Neural cell (in vitro differentiated cells): ENCODE measurements at regions not wholly inside any gene's neighbourhood (a gene's known extent, or its start where the extent isn't known, plus 50 kb on each side); places are given as distances from the start of the nearest gene placed in this dataset.

ENCODE experiments used
- H2AFZ ChIP-seq: fragments of 200-600, 300-800 bp; sonication (generic), shearing (Covaris generic); 2 replicates; pipeline ENCODE4 v1.6.0; 2014; ENCODE audit warnings: low read depth, mild to moderate bottlenecking, antibody characterized with exemption, low read length, moderate library complexity
- H3F3A ChIP-seq: fragments of 200-600 bp; shearing (Covaris generic); 2 replicates; pipeline ENCODE4 v1.6.1; 2016; ENCODE audit warnings: mild to moderate bottlenecking, moderate library complexity, mixed read lengths, antibody characterized with exemption, low read length; ENCODE audit not compliant: insufficient read depth, poor library complexity, severe bottlenecking
- H3K27ac ChIP-seq: fragments of 200-600, 300-800 bp; sonication (generic), shearing (Covaris generic); 2 replicates; pipeline ENCODE4 v1.5.1; 2014; ENCODE audit warnings: mild to moderate bottlenecking, low read length, moderate library complexity
- H3K27me3 ChIP-seq: fragments of 300-800, 200-600 bp; sonication (generic), shearing (Covaris generic); 2 replicates; pipeline ENCODE4 v1.6.0; 2014; ENCODE audit warnings: mild to moderate bottlenecking, low read depth, low read length, moderate library complexity; ENCODE audit not compliant: insufficient read depth
- H3K36me3 ChIP-seq: fragments of 300-800, 200-600 bp; sonication (generic), shearing (Covaris generic); 2 replicates; pipeline ENCODE4 v1.5.1; 2014; ENCODE audit warnings: mild to moderate bottlenecking, antibody characterized with exemption, low read length, moderate library complexity; ENCODE audit not compliant: insufficient read depth
- H3K4me2 ChIP-seq: fragments of 300-800, 200-600 bp; sonication (generic), shearing (Covaris generic); 2 replicates; pipeline ENCODE4 v1.6.0; 2014; ENCODE audit warnings: mild to moderate bottlenecking, low read length
- H3K4me3 ChIP-seq: fragments of 300-800, 200-600 bp; sonication (generic), shearing (Covaris generic); 2 replicates; pipeline ENCODE4 v1.5.1; 2014; ENCODE audit warnings: mild to moderate bottlenecking, low read length, moderate library complexity
- H3K79me2 ChIP-seq: fragments of 200-600 bp; shearing (Covaris generic); replicated peaks from 2 replicates; pipeline ENCODE4 v1.6.0; 2014; ENCODE audit warnings: mild to moderate bottlenecking, low read length, moderate library complexity; ENCODE audit not compliant: insufficient read depth
- H3K9ac ChIP-seq: fragments of 300-800, 200-600 bp; sonication (generic), shearing (Covaris generic); 2 replicates; pipeline ENCODE4 v1.6.1; 2016; ENCODE audit warnings: mild to moderate bottlenecking, low read length, mixed read lengths
- H3K9me2 ChIP-seq: fragments of 200-600 bp; shearing (Covaris generic); 2 replicates; pipeline ENCODE4 v1.6.1; 2016; ENCODE audit warnings: mild to moderate bottlenecking, low read length, mixed read lengths; ENCODE audit not compliant: insufficient read depth
- H3K9me3 ChIP-seq: fragments of 200-600, 300-800 bp; sonication (generic), shearing (Covaris generic); 2 replicates; pipeline ENCODE4 v1.6.1; 2016; ENCODE audit warnings: mild to moderate bottlenecking, mixed run types, low read length, moderate library complexity, mixed read lengths
- H4K20me1 ChIP-seq: fragments of 200-600 bp; shearing (Covaris generic); 2 replicates; pipeline ENCODE4 v1.6.1; 2016; ENCODE audit warnings: mild to moderate bottlenecking, mixed run types; ENCODE audit not compliant: insufficient read depth
- CTCF ChIP-seq: fragments of 450-650 bp; IDR thresholded peaks from 2 replicates; pipeline ENCODE4 v1.5.1; 2014; ENCODE audit warnings: antibody characterized with exemption, mild to moderate bottlenecking, moderate library complexity; ENCODE audit not compliant: poor library complexity, severe bottlenecking
- EP300 ChIP-seq: fragments of 450-650 bp; conservative IDR thresholded peaks from 2 replicates; pipeline ENCODE4 v1.6.1; 2014; ENCODE audit warnings: antibody characterized with exemption, mild to moderate bottlenecking, moderate library complexity; ENCODE audit not compliant: poor library complexity, severe bottlenecking
- EZH2 ChIP-seq: fragments of 200-600, 300-800 bp; shearing (Covaris generic), sonication (generic); IDR thresholded peaks from 2 replicates; pipeline ENCODE4 v1.6.1; 2014; ENCODE audit warnings: antibody characterized with exemption, low read length, borderline replicate concordance, mild to moderate bottlenecking; ENCODE audit not compliant: insufficient read depth, poor library complexity, severe bottlenecking
- MXI1 ChIP-seq: fragments of 450-650 bp; conservative IDR thresholded peaks from 2 replicates; pipeline ENCODE4 v1.6.1; 2014; ENCODE audit warnings: antibody characterized with exemption, mild to moderate bottlenecking; ENCODE audit not compliant: poor library complexity, severe bottlenecking
- POLR2AphosphoS5 ChIP-seq: IDR thresholded peaks from 2 replicates; pipeline ENCODE4 v1.6.1; 2012
- RAD21 ChIP-seq: fragments of 450-650 bp; conservative IDR thresholded peaks from 2 replicates; pipeline ENCODE4 v1.6.1; 2014; ENCODE audit warnings: antibody characterized with exemption, mild to moderate bottlenecking, moderate library complexity
- REST ChIP-seq: IDR thresholded peaks from 2 replicates; pipeline ENCODE4 v1.6.1; 2012; ENCODE audit warnings: borderline replicate concordance
- SMC3 ChIP-seq: fragments of 450-650 bp; conservative IDR thresholded peaks from 2 replicates; pipeline ENCODE4 v1.6.1; 2014; ENCODE audit warnings: antibody characterized with exemption, mild to moderate bottlenecking, moderate library complexity; ENCODE audit not compliant: poor library complexity
- TAF1 ChIP-seq: IDR thresholded peaks from 2 replicates; pipeline ENCODE4 v1.6.1; 2012; ENCODE audit warnings: low read depth

- no peaks in the 10 kb centered on the region for H3K27me3 ChIP-seq
- TF ChIP-seq SMC3 (no peak), REST (no peak), TAF1 (no peak), EP300 (no peak), CTCF (no peak), RAD21 (no peak), MXI1 (no peak), POLR2AphosphoS5 (no peak), EZH2 (no peak)
- no peaks in the 10 kb centered on the region for H3K79me2 ChIP-seq
- H3K36me3 ChIP-seq: no peaks in the 10 kb centered on the region
- H3F3A ChIP-seq: no peaks in the 10 kb centered on the region
- no peak overlapping the region for H3K9ac ChIP-seq
- no peak overlapping the region for H2AFZ ChIP-seq
- H3K9me3 ChIP-seq: no peaks in the 10 kb centered on the region
- no peak overlapping the region for H3K27ac ChIP-seq
- no peak overlapping the region for H3K4me2 ChIP-seq
- H3K4me3 ChIP-seq: no peak overlapping the region
- no peaks in the 10 kb centered on the region for H4K20me1 ChIP-seq
- no peaks in the 10 kb centered on the region for H3K9me2 ChIP-seq
Measured at GRCh38 chr5:83865579-83865978, 144.9 kb upstream of the HAPLN1 start.

- Histone ChIP-seq H4K20me1 (no peaks in the 10 kb centered on the region), H3K27me3 (no peaks in the 10 kb centered on the region), H3K9me2 (no peaks in the 10 kb centered on the region), H3F3A (no peaks in the 10 kb centered on the region), H3K9me3 (no peaks in the 10 kb centered on the region), H3K4me3 (no peak overlapping the region), H3K27ac (no peak overlapping the region), H3K4me2 (no peak overlapping the region), H2AFZ (no peak overlapping the region), H3K36me3 (no peaks in the 10 kb centered on the region), H3K9ac (no peak overlapping the region), H3K79me2 (no peaks in the 10 kb centered on the region)
- TF ChIP-seq SMC3: no peak
- no peak for TF ChIP-seq EZH2
- TF ChIP-seq RAD21: no peak
- TF ChIP-seq CTCF: no peak
- no peak for TF ChIP-seq POLR2AphosphoS5
- no peak for TF ChIP-seq REST
- no peak for TF ChIP-seq MXI1
- no peak for TF ChIP-seq EP300
- TF ChIP-seq TAF1: no peak
Measured at GRCh38 chr5:83864652-83865051, 144.0 kb upstream of the HAPLN1 start.
